ENCODE measurements at regions not wholly inside any gene's neighbourhood (a gene's known extent, or its start where the extent isn't known, plus 50 kb on each side); places are given as distances from the start of the nearest gene placed in this dataset.

- Histone ChIP-seq H3K4me3 (no peak overlapping the region), H3K4me2 (peak overlapping the region; percentile 14), H4K20me1 (ENCODE audit: insufficient read depth, poor library complexity, severe bottlenecking) (no peaks in the 10 kb centered on the region), H3K4me1 (ENCODE audit: insufficient read depth) (peaks cover 41% of the 10 kb centered on the region), H3K36me3 (replicated peaks; ENCODE audit: insufficient read depth, low read depth) (no peaks in the 10 kb centered on the region), H3K27me3 (no peaks in the 10 kb centered on the region), H3K79me2 (no peaks in the 10 kb centered on the region), H3K27ac (peak overlapping the region; percentile 90), H3K9me3 (ENCODE audit: low read depth) (no peaks in the 10 kb centered on the region), H2AFZ (no peak overlapping the region), H3K9me2 (replicated peaks; ENCODE audit: insufficient read depth) (no peaks in the 10 kb centered on the region)
- 20% methylated on average over 8 of the region's 8 CpGs for WGBS (ENCODE audit: low lambda C conversion rate, missing lambda C conversion rate)
- peak; percentile 80 for DNase-seq (ENCODE audit: low spot score)
- TF ChIP-seq EZH2phosphoT487 (IDR thresholded peaks at IDR 0.05; ENCODE audit: low read depth, severe bottlenecking, unreplicated experiment), result no peak
- TF ChIP-seq EZH2 (IDR thresholded peaks at IDR 0.05; ENCODE audit: borderline replicate concordance), result no peak
- no peak for TF ChIP-seq CTCF (IDR thresholded peaks at IDR 0.05; ENCODE audit: poor library complexity)
Measured at GRCh38 chr12:115455268-115455681, 771.3 kb upstream of the TBX3 start.

GRCh38 chr12:115452751-115453281, 768.8 kb upstream of the TBX3 start:
- no peaks in the 10 kb centered on the region for H3K36me3 ChIP-seq (replicated peaks; ENCODE audit: insufficient read depth, low read depth)
- H3K79me2 ChIP-seq, result no peaks in the 10 kb centered on the region
- peaks cover 41% of the 10 kb centered on the region for H3K4me1 ChIP-seq (ENCODE audit: insufficient read depth)
- H4K20me1 ChIP-seq (ENCODE audit: insufficient read depth, poor library complexity, severe bottlenecking), result no peaks in the 10 kb centered on the region
- 47% methylated on average over 10 of the region's 10 CpGs for WGBS (ENCODE audit: low lambda C conversion rate, missing lambda C conversion rate)
- peak; percentile 37 for DNase-seq (ENCODE audit: low spot score)
- no peaks in the 10 kb centered on the region for H3K9me2 ChIP-seq (replicated peaks; ENCODE audit: insufficient read depth)
- H3K27me3 ChIP-seq, result no peaks in the 10 kb centered on the region
- no peak overlapping the region for H3K4me3 ChIP-seq
- no peak overlapping the region for H2AFZ ChIP-seq
- H3K27ac ChIP-seq, result peak overlapping the region; percentile 90
- peak overlapping the region; percentile 83 for H3K4me2 ChIP-seq
- no peaks in the 10 kb centered on the region for H3K9me3 ChIP-seq (ENCODE audit: low read depth)
- no peak for TF ChIP-seq CTCF (IDR thresholded peaks at IDR 0.05; ENCODE audit: poor library complexity)
- no peak for TF ChIP-seq EZH2 (IDR thresholded peaks at IDR 0.05; ENCODE audit: borderline replicate concordance)
- peak; percentile 39 for TF ChIP-seq EZH2phosphoT487 (IDR thresholded peaks at IDR 0.05; ENCODE audit: low read depth, severe bottlenecking, unreplicated experiment)

GRCh38 chr12:115451780-115452736, 768.1 kb upstream of the TBX3 start:
- TF ChIP-seq CTCF (IDR thresholded peaks at IDR 0.05; ENCODE audit: poor library complexity) (no peak), EZH2 (IDR thresholded peaks at IDR 0.05; ENCODE audit: borderline replicate concordance) (no peak), EZH2phosphoT487 (IDR thresholded peaks at IDR 0.05; ENCODE audit: low read depth, severe bottlenecking, unreplicated experiment) (no peak)
- H3K9me3 ChIP-seq (ENCODE audit: low read depth), result no peaks in the 10 kb centered on the region
- no peak overlapping the region for H3K4me3 ChIP-seq
- peak; percentile 96 for DNase-seq (ENCODE audit: low spot score)
- H3K4me1 ChIP-seq (ENCODE audit: insufficient read depth), result peaks cover 41% of the 10 kb centered on the region
- 5% methylated on average over 51 of the region's 83 CpGs for WGBS (ENCODE audit: low lambda C conversion rate, missing lambda C conversion rate)
- H4K20me1 ChIP-seq (ENCODE audit: insufficient read depth, poor library complexity, severe bottlenecking), result no peaks in the 10 kb centered on the region
- no peaks in the 10 kb centered on the region for H3K79me2 ChIP-seq
- H3K36me3 ChIP-seq (replicated peaks; ENCODE audit: insufficient read depth, low read depth), result no peaks in the 10 kb centered on the region
- H2AFZ ChIP-seq, result peak overlapping the region; percentile 4
- H3K9me2 ChIP-seq (replicated peaks; ENCODE audit: insufficient read depth), result no peaks in the 10 kb centered on the region
- H3K4me2 ChIP-seq, result peak overlapping the region; percentile 83
- H3K27ac ChIP-seq, result peak overlapping the region; percentile 90
- no peaks in the 10 kb centered on the region for H3K27me3 ChIP-seq

All from hepatocyte (in vitro differentiated cells).